ENCODE measurements at regions not wholly inside any gene's neighbourhood (a gene's known extent, or its start where the extent isn't known, plus 50 kb on each side); places are given as distances from the start of the nearest gene placed in this dataset.

DNA sequence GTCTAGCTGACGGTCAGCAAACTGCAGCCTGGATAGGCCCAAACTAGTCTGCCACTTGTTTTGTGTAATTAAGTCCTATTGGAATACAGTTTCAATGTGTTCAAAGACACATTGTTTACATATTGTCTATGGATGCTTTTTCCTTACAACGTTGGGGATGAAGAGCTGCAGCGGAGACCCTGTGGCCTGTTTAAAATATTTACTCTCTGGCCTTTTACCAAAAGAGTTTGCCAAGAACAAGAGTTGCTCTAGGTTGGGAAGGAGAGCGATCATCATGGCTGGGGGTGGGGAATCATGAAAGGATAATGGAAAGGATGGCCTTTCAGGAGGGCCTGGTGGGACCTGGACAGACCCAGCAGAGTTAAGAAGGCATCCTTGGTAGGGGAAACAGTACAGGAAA lies 274.9 kb upstream of the ZFHX3 start:
- H3F3A ChIP-seq (ENCODE audit: control insufficient read depth, insufficient read depth): no peaks in the 10 kb centered on the region
- H3K4me1 ChIP-seq (ENCODE audit: control insufficient read depth, low read length): no peaks in the 10 kb centered on the region
- no peaks in the 10 kb centered on the region for H3K27me3 ChIP-seq (ENCODE audit: control insufficient read depth, low read length)
- no peaks in the 10 kb centered on the region for H4K20me1 ChIP-seq (ENCODE audit: control insufficient read depth, insufficient read depth, low read depth, low read length)
- H3K79me2 ChIP-seq (ENCODE audit: control insufficient read depth, low read length): no peaks in the 10 kb centered on the region
- no peak overlapping the region for H3K27ac ChIP-seq (ENCODE audit: low read depth, low read length)
- no peak overlapping the region for H3K4me2 ChIP-seq (ENCODE audit: low read length)
- H3K9me3 ChIP-seq (ENCODE audit: control insufficient read depth, insufficient read depth, low read length): no peaks in the 10 kb centered on the region
- TF ChIP-seq EZH2phosphoT487 (IDR thresholded peaks at IDR 0.05; ENCODE audit: borderline replicate concordance, low read length): no peak
- TF ChIP-seq, protein P1, sequence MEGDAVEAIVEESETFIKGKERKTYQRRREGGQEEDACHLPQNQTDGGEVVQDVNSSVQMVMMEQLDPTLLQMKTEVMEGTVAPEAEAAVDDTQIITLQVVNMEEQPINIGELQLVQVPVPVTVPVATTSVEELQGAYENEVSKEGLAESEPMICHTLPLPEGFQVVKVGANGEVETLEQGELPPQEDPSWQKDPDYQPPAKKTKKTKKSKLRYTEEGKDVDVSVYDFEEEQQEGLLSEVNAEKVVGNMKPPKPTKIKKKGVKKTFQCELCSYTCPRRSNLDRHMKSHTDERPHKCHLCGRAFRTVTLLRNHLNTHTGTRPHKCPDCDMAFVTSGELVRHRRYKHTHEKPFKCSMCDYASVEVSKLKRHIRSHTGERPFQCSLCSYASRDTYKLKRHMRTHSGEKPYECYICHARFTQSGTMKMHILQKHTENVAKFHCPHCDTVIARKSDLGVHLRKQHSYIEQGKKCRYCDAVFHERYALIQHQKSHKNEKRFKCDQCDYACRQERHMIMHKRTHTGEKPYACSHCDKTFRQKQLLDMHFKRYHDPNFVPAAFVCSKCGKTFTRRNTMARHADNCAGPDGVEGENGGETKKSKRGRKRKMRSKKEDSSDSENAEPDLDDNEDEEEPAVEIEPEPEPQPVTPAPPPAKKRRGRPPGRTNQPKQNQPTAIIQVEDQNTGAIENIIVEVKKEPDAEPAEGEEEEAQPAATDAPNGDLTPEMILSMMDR (IDR thresholded peaks at IDR 0.05; ENCODE audit: low read depth, low read length, poor library complexity, severe bottlenecking): no peak
- no peak overlapping the region for H3K4me3 ChIP-seq (ENCODE audit: low read length)
- H3K36me3 ChIP-seq (ENCODE audit: control insufficient read depth, low read length): no peaks in the 10 kb centered on the region
- H3K9me2 ChIP-seq (replicated peaks; ENCODE audit: control insufficient read depth, low read length): no peaks in the 10 kb centered on the region

DNA sequence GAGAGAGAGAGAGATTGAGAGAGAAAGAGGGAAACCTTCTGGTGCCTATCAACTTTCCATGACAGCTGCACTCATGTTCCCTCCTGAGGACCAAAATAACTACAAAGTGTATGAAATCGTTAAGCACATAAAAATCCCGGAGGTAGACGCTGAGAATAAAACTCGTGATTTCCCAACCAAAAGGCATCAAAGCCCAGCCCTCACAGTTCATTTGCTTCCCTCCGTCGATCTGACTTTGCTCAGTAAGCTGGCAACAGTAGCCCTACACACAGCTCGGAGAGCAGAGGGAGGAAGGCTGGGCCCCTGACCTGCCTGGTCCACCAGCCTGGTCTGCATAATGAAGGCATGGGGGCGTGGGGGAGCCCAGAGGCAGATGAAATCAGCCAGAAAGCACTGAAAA lies 273.9 kb upstream of the ZFHX3 start:
- no peak for TF ChIP-seq EZH2phosphoT487 (IDR thresholded peaks at IDR 0.05; ENCODE audit: borderline replicate concordance, low read length)
- TF ChIP-seq, protein P1 (IDR thresholded peaks at IDR 0.05; ENCODE audit: low read depth, low read length, poor library complexity, severe bottlenecking): no peak
- Histone ChIP-seq H3K27ac (ENCODE audit: low read depth, low read length) (no peak overlapping the region), H3K4me3 (ENCODE audit: low read length) (no peak overlapping the region), H3K79me2 (ENCODE audit: control insufficient read depth, low read length) (no peaks in the 10 kb centered on the region), H3K4me2 (ENCODE audit: low read length) (no peak overlapping the region), H3K9me3 (ENCODE audit: control insufficient read depth, insufficient read depth, low read length) (no peaks in the 10 kb centered on the region), H4K20me1 (ENCODE audit: control insufficient read depth, insufficient read depth, low read depth, low read length) (no peaks in the 10 kb centered on the region), H3K4me1 (ENCODE audit: control insufficient read depth, low read length) (no peaks in the 10 kb centered on the region), H3K36me3 (ENCODE audit: control insufficient read depth, low read length) (no peaks in the 10 kb centered on the region), H3K27me3 (ENCODE audit: control insufficient read depth, low read length) (no peaks in the 10 kb centered on the region), H3K9me2 (replicated peaks; ENCODE audit: control insufficient read depth, low read length) (no peaks in the 10 kb centered on the region), H3F3A (ENCODE audit: control insufficient read depth, insufficient read depth) (no peaks in the 10 kb centered on the region)

DNA sequence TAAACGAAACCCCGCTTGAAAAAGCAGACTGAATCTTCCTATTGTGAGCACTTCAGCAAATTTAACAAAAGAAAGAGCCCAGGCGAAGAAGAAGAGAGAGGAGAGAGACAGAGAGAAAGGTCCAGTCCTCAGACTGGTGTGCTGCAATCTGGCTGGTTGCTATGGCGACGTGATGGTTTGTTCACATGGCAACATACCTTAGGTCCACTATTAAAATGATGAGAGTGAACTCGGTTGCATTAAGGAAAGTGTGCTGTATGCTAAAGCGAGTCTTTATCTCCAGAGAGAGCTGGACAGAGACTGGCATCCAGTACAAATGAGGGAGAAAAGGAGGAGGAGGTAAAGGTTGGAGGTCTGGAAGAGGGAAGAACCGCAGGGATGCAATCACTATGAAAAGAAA lies 271.8 kb upstream of the ZFHX3 start:
- no peaks in the 10 kb centered on the region for H3K36me3 ChIP-seq (ENCODE audit: control insufficient read depth, low read length)
- TF ChIP-seq, protein P1 (IDR thresholded peaks at IDR 0.05; ENCODE audit: low read depth, low read length, poor library complexity, severe bottlenecking): no peak
- no peak for TF ChIP-seq EZH2phosphoT487 (IDR thresholded peaks at IDR 0.05; ENCODE audit: borderline replicate concordance, low read length)
- H3F3A ChIP-seq (ENCODE audit: control insufficient read depth, insufficient read depth): no peaks in the 10 kb centered on the region

DNA sequence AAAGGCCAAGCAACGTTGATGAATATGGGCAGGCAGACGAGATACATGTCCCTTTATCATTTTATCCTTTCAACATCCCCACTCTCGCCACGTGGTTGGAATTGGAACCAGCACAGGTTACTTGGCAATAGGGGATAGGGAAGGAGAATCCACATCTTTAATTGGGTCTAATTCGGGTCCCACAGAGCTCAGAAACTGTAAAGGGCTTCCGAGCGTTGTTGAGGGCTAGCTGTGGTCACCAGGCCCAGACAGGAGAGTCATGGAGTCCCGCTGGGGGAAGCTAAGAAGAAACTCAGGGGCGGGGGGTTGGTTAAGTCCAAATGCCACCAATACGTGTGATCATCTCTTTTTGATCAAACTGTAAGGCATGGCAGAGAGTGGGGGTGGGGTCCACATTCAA lies 271.3 kb upstream of the ZFHX3 start:
- Histone ChIP-seq H3K27ac (ENCODE audit: low read depth, low read length) (no peak overlapping the region), H3K4me1 (ENCODE audit: control insufficient read depth, low read length) (peaks cover 7% of the 10 kb centered on the region; the same call in 1 of the 2 replicates), H3K79me2 (ENCODE audit: control insufficient read depth, low read length) (no peaks in the 10 kb centered on the region), H3K36me3 (ENCODE audit: control insufficient read depth, low read length) (no peaks in the 10 kb centered on the region), H3K4me2 (ENCODE audit: low read length) (no peak overlapping the region), H3K27me3 (ENCODE audit: control insufficient read depth, low read length) (no peaks in the 10 kb centered on the region), H3K9me2 (replicated peaks; ENCODE audit: control insufficient read depth, low read length) (no peaks in the 10 kb centered on the region), H4K20me1 (ENCODE audit: control insufficient read depth, insufficient read depth, low read depth, low read length) (no peaks in the 10 kb centered on the region), H3F3A (ENCODE audit: control insufficient read depth, insufficient read depth) (no peaks in the 10 kb centered on the region), H3K4me3 (ENCODE audit: low read length) (no peak overlapping the region), H3K9me3 (ENCODE audit: control insufficient read depth, insufficient read depth, low read length) (no peaks in the 10 kb centered on the region)
- no peak for TF ChIP-seq EZH2phosphoT487 (IDR thresholded peaks at IDR 0.05; ENCODE audit: borderline replicate concordance, low read length)
- TF ChIP-seq, protein P1 (IDR thresholded peaks at IDR 0.05; ENCODE audit: low read depth, low read length, poor library complexity, severe bottlenecking): no peak

More for the DNA sequence above, 271.8 kb upstream of the ZFHX3 start:
- H3K9me2 ChIP-seq (replicated peaks; ENCODE audit: control insufficient read depth, low read length): no peaks in the 10 kb centered on the region
- H3K4me2 ChIP-seq (ENCODE audit: low read length): no peak overlapping the region
- H3K9me3 ChIP-seq (ENCODE audit: control insufficient read depth, insufficient read depth, low read length): no peaks in the 10 kb centered on the region
- H3K4me1 ChIP-seq (ENCODE audit: control insufficient read depth, low read length): peaks cover 7% of the 10 kb centered on the region; the same call in 1 of the 2 replicates
- H3K79me2 ChIP-seq (ENCODE audit: control insufficient read depth, low read length): no peaks in the 10 kb centered on the region
- H3K27me3 ChIP-seq (ENCODE audit: control insufficient read depth, low read length): no peaks in the 10 kb centered on the region
- H4K20me1 ChIP-seq (ENCODE audit: control insufficient read depth, insufficient read depth, low read depth, low read length): no peaks in the 10 kb centered on the region
- H3K4me3 ChIP-seq (ENCODE audit: low read length): no peak overlapping the region
- H3K27ac ChIP-seq (ENCODE audit: low read depth, low read length): no peak overlapping the region

Data from DOHH2 (cell line).